GM19397 (cell line): ENCODE measurements at regions not wholly inside any gene's neighbourhood (a gene's known extent, or its start where the extent isn't known, plus 50 kb on each side); places are given as distances from the start of the nearest gene placed in this dataset.

Experiments
- ATAC-seq: cut with Tn5 transposase; IDR thresholded peaks from one replicate; pipeline ENCODE4 v1.9.1; 2021; ENCODE audit warnings: mild to moderate bottlenecking, moderate library complexity; ENCODE audit not compliant: unreplicated experiment

DNA sequence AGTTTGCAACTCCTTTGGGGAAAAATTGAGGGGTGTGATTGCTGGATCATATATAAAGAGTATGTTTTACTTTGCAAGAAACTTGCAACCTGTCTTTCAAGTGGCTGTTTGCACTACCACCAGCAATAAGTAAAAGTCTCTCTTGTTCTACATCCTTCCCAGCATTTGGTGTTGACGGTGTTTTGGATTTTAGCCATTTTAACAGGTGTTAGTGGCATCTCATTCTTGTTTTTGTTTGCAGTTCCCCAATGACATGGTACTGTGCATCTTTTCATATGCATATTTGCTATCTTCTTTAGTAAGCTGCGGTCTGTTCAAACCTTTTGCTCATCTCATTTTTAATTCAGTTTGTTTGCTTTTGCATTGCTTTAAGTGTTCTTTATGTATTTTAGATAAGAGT lies 535.5 kb downstream of the LRRIQ3 start:
- no peak for ATAC-seq

DNA sequence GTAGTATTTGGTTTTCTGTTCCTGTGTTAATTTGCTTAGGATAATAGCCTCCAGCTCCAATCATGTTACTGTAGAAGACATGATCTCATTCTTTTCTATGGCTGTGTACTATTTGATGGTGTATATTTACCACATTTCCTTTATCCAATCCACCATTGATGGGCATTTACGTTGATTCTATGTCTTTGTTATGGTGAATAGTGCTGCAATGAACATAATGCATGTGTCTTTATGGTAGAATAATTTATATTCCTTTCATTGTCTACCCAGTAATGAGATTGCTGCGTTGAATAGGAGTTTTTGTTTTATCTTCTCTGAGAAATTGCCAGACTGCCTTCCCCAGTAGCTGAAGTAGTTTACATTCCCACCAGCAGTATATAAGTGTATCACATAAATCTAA lies 538.8 kb downstream of the LRRIQ3 start:
- no peak for ATAC-seq

GRCh38 chr1:73654714-73655113 lies 543.3 kb downstream of the LRRIQ3 start:
- ATAC-seq: no peak

GRCh38 chr1:73644198-73644597 lies 553.8 kb downstream of the LRRIQ3 start:
- ATAC-seq: no peak

GRCh38 chr1:73639494-73639893 lies 558.5 kb downstream of the LRRIQ3 start:
- no peak for ATAC-seq

GRCh38 chr1:73637264-73637663 lies 560.7 kb downstream of the LRRIQ3 start:
- no peak for ATAC-seq

- ATAC-seq: no peak
Measured at GRCh38 chr1:73635021-73635420, 563.0 kb downstream of the LRRIQ3 start.

DNA sequence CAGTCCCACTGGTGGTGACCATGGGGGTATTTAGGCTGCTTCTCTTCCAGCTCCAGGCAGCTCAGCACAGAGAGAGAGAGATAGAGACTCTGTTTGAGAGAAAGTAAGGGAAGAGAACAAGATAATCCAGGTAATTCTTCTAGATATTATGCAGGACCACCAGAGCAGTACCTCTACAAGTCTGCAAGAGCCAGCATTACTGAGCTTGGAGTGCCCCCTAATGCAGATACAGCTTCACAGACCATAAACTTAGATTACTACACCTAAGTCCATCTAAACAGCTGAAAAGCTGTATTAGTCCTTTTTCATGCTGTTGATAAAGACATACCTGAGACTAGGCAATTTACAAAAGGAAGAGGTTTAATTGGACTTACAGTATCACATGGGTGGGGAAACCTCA lies 570.3 kb downstream of the LRRIQ3 start:
- no peak for ATAC-seq

DNA sequence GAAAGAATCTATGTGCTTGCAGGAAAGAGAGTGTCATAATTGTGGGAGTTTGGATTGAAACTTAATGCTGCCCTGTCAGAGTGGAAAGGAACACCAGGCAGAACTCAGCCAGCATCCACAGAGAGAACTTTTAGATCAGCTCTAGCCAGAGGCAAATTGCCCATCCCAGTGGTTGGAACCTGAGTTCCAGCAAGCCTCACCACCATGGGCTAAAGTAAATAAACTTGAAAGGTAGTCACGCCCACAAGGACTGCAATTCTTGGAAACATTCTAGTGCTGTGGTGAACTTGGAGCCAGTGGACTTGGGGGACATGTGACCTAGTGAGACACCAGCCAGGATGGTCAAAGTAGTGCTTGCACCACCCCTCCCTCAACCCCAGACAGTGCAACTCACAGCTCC lies 571.6 kb downstream of the LRRIQ3 start:
- ATAC-seq: no peak

DNA sequence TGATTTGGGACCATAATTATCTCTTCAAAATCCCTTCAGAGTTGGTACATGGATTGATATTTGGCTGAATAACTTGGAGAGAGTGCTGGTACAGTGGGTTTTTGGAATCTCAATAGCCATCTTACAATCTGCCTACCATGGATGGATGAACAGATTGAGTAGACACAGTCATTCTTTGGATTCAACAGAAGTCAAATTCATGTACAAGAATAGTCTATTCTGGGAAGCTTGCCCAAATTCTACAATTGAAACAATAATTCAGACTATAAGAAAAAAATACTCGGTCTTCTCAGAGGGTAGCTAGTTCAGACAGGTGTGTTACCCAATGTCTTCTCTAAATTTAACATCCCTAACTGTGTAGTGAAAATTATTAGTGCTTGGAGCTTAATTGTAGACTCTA lies 574.0 kb downstream of the LRRIQ3 start:
- no peak for ATAC-seq

DNA sequence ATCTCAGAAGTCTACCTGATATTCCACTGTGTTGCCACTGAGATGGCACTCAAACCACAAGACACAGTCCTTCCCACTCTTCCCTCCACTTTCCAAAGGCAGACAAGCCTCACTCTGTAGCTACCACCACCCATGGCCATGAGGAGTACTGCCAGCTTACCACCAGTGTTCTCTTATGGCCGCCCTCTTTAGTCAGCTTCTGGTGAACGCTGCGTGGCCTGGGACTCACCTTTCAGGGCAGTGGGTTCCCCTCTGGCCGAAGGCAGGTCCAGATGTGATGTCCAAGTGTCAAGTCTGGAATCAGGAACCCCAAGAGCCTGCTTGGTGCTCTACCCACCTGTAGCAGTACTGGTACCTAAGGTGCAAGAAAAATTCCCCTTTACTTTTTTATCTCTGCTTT lies 580.8 kb downstream of the LRRIQ3 start:
- no peak for ATAC-seq

- no peak for ATAC-seq
Measured at GRCh38 chr1:73611681-73612080, 586.3 kb downstream of the LRRIQ3 start.

DNA sequence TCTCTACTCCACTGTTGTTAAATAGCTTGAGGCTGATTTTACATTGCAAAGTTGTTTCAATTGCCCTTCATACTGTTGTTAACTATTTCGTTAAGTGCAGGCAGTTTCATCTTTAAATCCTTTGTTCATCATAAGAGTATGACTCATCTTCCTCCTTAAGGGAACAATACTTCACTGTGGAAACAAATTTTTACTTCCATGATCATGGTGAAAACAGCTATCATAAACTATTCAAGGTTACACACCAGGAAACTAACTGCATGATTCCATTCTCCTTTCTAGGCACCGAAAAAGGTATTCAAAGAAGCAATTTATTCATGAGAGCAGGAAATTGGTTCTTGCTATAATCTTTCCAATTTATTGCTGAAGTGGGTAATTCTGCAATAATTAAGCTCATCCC lies 593.2 kb downstream of the LRRIQ3 start:
- ATAC-seq: no peak

DNA sequence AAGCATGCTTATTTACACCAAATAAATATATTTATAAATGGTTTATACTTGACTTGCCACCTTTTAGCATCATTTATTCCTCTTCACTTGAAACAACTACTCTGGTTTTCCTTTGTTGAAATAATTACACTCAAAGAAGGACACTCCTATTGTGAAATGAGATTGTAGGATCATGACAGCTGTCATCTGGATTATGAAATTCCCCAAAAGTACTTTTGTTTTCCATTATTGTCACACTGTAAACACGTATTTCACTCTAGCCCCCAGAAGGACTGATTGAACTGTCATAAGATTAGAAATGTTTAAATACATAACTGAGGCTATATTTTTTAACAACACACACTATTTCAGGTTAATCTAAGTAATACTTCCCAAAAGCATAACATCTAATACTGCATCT lies 593.8 kb downstream of the LRRIQ3 start:
- no peak for ATAC-seq

- ATAC-seq: no peak
Measured at GRCh38 chr1:73593804-73594203, 604.2 kb downstream of the LRRIQ3 start.

DNA sequence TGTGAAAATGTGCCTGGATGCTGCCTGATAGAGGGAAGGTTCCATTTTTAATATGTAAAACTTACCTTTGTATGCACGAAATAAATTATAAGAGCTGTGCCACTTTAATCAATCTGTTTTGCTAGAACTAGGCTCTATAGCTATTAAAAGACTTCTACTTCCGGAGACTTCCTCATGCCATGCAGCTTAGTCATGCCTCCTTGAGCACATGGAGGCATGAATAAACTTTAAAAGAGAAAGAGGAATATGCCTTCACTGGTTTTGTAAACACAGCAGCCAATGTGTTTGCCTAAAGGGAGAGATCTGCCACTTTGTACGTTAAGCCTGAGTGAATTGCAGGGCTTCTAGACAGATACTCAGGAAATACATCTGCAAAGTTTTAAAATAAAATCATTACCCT lies 604.6 kb downstream of the LRRIQ3 start:
- no peak for ATAC-seq

DNA sequence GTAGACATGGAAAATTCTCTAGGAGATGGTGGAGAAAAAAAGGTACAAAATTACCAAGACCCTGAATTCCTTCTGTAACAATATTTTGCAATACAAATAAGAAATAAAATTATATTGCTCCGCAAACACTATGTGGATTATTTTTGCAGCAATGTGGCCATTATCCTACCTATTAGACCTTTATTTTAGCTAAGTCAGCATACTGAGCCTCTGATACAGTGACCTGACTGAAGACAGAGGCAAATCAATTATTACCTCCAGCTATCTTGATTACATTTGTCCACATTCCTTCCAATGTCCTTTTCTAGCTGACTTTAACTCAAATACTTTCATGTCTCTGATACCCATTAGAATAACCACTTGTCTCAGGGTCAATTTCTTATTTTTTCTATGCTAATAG lies 610.9 kb downstream of the LRRIQ3 start:
- no peak for ATAC-seq

- ATAC-seq: no peak
Measured at GRCh38 chr1:73577206-73577605, 620.8 kb downstream of the LRRIQ3 start.

- ATAC-seq: no peak
Measured at GRCh38 chr1:73576083-73576482, 621.9 kb downstream of the LRRIQ3 start.

DNA sequence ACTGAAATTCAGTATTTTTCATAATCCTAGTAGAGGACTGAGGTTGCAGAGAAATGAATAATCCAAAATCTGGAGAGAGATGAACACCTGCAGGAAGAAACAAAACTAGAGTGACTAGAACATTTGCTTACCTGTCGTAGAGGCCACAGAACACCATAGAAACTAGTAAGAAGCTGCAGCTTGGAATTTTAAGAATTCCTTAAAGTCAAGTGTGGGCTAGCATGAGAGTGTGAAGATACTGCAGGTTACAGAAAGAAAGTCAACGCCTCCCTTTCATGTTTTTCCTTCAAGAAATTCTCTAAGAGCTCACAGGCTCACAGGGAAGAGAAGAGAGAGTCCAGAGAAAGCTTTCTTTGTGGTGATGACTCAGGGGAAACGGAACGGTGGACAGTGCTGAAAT lies 633.7 kb downstream of the LRRIQ3 start:
- ATAC-seq: no peak

DNA sequence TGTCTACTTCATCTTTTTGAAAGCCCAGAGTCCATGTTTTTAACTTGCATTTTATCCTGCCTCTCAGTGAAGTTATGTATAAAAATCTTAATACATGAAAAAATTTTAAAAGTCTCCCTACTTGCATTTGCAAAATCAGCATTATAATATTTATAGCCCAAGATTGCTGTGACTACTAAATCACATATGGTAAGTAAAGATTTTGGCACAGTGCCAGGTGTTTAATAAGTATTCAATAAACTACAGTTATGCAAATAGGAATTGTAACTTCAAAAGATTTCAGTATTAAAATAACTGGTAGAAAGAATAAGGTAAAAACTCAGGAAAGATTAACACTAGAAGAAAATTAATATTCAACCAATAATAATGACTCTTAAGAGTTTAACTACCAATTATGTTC lies 641.7 kb downstream of the LRRIQ3 start:
- no peak for ATAC-seq

- ATAC-seq: no peak
Measured at GRCh38 chr1:73537400-73537799, 660.6 kb downstream of the LRRIQ3 start.

DNA sequence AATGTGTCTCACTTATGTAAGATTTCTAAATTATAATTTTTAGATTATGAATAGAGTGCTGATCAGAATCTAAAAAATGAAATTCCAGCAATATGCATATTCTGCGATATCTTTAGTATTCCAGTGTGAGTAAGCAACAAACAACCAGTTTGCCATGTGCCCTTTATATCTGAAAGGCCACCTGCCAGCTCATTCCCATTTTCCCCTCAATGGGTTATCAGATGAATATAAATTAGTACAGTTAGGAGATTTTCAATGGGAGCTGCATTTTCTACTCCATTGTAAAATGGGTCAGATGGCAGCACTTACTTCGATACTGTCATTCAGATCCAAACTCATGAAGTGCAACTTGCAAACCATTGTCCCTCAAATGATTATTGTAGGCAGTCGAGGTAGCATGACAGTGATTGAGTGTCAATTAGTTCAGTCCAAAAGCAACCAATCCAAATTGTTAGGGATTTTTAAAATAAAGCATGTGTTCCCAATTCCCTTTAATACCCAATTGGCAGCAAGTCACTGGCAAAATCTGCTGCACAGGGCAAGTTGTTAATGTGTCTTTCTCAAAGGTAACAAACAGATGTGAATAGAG lies 680.3 kb downstream of the LRRIQ3 start:
- no peak for ATAC-seq

DNA sequence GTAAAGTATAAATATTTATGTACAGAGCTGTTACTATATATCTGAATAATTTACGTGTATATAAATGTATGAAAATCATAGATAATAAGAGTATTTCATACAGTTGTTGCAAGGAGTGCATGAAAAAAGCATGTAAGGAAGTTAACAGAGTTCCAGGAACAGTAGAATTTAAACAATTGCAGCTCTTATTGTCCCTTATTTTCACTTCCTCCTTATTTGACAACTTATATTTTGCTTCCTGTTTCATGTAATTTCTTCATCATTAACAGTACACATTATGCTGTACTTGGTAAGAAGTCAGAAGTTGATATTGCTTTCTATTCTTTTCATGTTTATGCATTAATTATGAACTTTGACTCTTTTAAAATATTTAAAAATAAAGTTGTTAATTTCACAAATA lies 681.5 kb downstream of the LRRIQ3 start:
- no peak for ATAC-seq
